AG04450 (cell line): ENCODE measurements at regions not wholly inside any gene's neighbourhood (a gene's known extent, or its start where the extent isn't known, plus 50 kb on each side); places are given as distances from the start of the nearest gene placed in this dataset.

Source experiments
- CTCF ChIA-PET: fragments of 300-600, 350-600 bp; formaldehyde crosslinking; extraction: SDS; loops from one replicate; lab custom pipeline; 2022; ENCODE audit warnings: antibody characterized with exemption, inconsistent platforms; lab: Charles Lee
- POLR2A ChIA-PET: fragments of 350-600 bp; formaldehyde crosslinking; extraction: SDS; loops from one replicate; lab custom pipeline; 2021; ENCODE audit warnings: antibody characterized with exemption, inconsistent platforms; lab: Yijun Ruan, JAX
- DNase-seq: peaks from one replicate; pipeline ENCODE4 v3.0.0-alpha.2; 2011; ENCODE audit warnings: low read depth, low spot score
- H3K27ac ChIP-seq: one replicate; pipeline ENCODE4 v1.5.1; 2012; ENCODE audit warnings: low read depth, low read length, control low read depth
- H3K27me3 ChIP-seq: one replicate; pipeline ENCODE4 v1.6.0; 2012; ENCODE audit warnings: low read length; ENCODE audit not compliant: control insufficient read depth, insufficient read depth
- H3K4me3 ChIP-seq: 2 replicates; pipeline ENCODE4 v1.5.1; 2011; ENCODE audit warnings: mild to moderate bottlenecking, low read depth, low read length, control low read depth
- H3K9me3 ChIP-seq: 2 replicates; pipeline ENCODE4 v1.5.1; 2012; ENCODE audit warnings: low read length; ENCODE audit not compliant: control insufficient read depth, insufficient read depth
- CTCF ChIP-seq: IDR thresholded peaks from 2 replicates; pipeline ENCODE4 v1.5.1; 2011; ENCODE audit warnings: low read depth, low read length, control low read depth, inconsistent platforms

- no peak for TF ChIP-seq CTCF
- POLR2A ChIA-PET = no interaction called here
- Histone ChIP-seq H3K9me3 (no peaks in the 10 kb centered on the region), H3K4me3 (no peak overlapping the region), H3K27me3 (no peaks in the 10 kb centered on the region), H3K27ac (no peak overlapping the region)
- no peak for DNase-seq
- CTCF ChIA-PET = no interaction called here
Measured at GRCh38 chr21:16792101-16792500, 720.7 kb upstream of the CXADR start.

DNA sequence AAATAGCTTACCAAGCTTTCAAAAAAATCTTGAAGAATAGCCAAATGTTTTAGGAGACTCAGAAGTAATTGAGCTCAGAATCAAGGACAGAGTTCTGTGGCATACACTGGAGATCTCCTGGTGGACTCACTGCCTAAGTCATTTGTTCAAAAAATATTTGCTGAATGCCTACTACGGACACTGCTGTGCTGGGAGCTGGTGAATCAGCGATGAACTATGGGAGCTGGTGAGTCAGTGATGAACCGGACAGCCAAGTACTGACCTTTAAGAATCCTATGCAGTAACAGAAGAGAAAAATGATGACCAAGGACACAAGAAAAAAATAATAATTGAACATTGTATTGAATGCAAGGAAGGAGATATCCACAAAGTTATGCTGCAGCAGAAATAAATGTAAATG, 717.9 kb upstream of the CXADR start:
- POLR2A ChIA-PET = interaction anchor here (0.6 kb wide), 1 partner anchor 208 kb away, joined by 4 read pairs; no protein-coding TSS in a partner anchor
- peak; percentile 71 for DNase-seq
- H3K27ac ChIP-seq = no peak overlapping the region

DNA sequence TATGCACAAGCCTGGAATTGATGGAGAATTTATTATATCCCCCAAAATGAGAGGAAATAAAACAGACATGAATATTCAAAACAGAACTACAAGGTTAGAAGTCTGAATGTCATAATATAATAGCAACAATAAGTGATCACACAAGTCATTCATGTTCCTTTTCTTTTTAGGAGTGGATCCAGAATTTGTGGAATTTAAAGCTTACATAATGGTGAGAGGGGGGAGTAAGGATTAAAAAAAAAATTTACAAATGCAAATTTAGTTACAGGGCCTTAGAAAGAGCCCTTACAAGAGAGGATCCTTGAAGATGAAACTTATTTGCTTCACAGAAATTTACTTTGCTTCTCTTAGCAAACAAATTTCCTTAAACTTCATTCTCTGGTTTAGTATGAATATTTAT, 716.1 kb upstream of the CXADR start:
- Histone ChIP-seq H3K4me3 (no peak overlapping the region), H3K9me3 (no peaks in the 10 kb centered on the region), H3K27ac (no peak overlapping the region), H3K27me3 (no peaks in the 10 kb centered on the region)
- ChIA-PET CTCF (no interaction called here), POLR2A (no interaction called here)
- TF ChIP-seq CTCF = no peak
- no peak for DNase-seq

More for the DNA sequence above, 717.9 kb upstream of the CXADR start:
- Histone ChIP-seq H3K27me3 (no peaks in the 10 kb centered on the region), H3K9me3 (no peaks in the 10 kb centered on the region), H3K4me3 (no peak overlapping the region)
- TF ChIP-seq CTCF = no peak
- CTCF ChIA-PET = interaction anchor here (0.5 kb wide), 1 partner anchor 713 kb away, joined by 4 read pairs; no protein-coding TSS in a partner anchor

- Histone ChIP-seq H3K4me3 (no peak overlapping the region), H3K27ac (no peak overlapping the region), H3K27me3 (no peaks in the 10 kb centered on the region), H3K9me3 (no peaks in the 10 kb centered on the region)
- no peak for DNase-seq
- no peak for TF ChIP-seq CTCF
- CTCF ChIA-PET = no interaction called here
- POLR2A ChIA-PET = no interaction called here
Measured at GRCh38 chr21:16797540-16797939, 715.3 kb upstream of the CXADR start.

DNA sequence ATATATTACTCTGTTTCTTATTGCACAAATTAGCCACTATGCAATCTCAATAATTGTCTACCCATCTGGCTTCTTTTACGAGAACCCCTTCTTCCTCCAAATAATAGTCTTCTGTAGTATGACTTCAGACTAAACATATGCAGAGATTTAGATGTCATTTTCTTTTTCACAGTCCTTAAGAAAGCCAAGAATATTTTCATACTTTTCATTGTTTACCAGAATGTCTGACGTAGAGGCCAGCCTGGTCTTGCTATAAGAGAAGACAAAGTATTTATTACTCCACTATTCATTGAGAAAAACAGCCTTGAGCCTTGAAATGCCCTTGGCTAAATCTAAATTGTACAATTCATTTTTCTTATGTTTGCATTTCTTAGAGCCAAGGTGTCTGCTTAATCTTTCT, 714.9 kb upstream of the CXADR start:
- CTCF ChIA-PET = no interaction called here
- Histone ChIP-seq H3K4me3 (no peak overlapping the region), H3K9me3 (no peaks in the 10 kb centered on the region), H3K27me3 (no peaks in the 10 kb centered on the region), H3K27ac (no peak overlapping the region)
- DNase-seq = no peak
- no peak for TF ChIP-seq CTCF
- POLR2A ChIA-PET = no interaction called here
